Activated CD8-positive, alpha-beta T cell treated with anti-CD3 and anti-CD28 coated beads for 36 hours (primary cell): ENCODE measurements at regions not wholly inside any gene's neighbourhood (a gene's known extent, or its start where the extent isn't known, plus 50 kb on each side); places are given as distances from the start of the nearest gene placed in this dataset.

Source experiments
- ATAC-seq: fragments of 200-7000 bp; cut with Tn5 transposase; one replicate; pipeline ENCODE4 v1.10.0; 2021; ENCODE audit warnings: mild to moderate bottlenecking, moderate library complexity
- CTCF ChIA-PET: fragments of 350-600 bp; sonication (Branson Sonifier 250); formaldehyde crosslinking; loops from one replicate; lab custom pipeline; 2021; ENCODE audit warnings: antibody characterized with exemption; lab: Charles Lee
- POLR2A ChIA-PET: fragments of 350-600 bp; sonication (Branson Sonifier 250); formaldehyde crosslinking; loops from one replicate; lab custom pipeline; 2021; ENCODE audit warnings: antibody characterized with exemption; lab: Charles Lee
- DNase-seq: peaks from one replicate; pipeline ENCODE4 v3.0.0-alpha.2; 2020
- H3K27ac Mint-ChIP-seq: one replicate; pipeline ENCODE4 v1.8.0; 2021; ENCODE audit warnings: mild to moderate bottlenecking, mixed read lengths
- H3K27me3 Mint-ChIP-seq: one replicate; pipeline ENCODE4 v1.8.0; 2021; ENCODE audit warnings: mixed read lengths
- H3K36me3 Mint-ChIP-seq: one replicate; pipeline ENCODE4 v1.8.0; 2021; ENCODE audit warnings: low read depth, mixed read lengths
- H3K4me1 Mint-ChIP-seq: one replicate; pipeline ENCODE4 v1.8.0; 2021; ENCODE audit warnings: low read depth, mixed read lengths
- H3K4me3 Mint-ChIP-seq: one replicate; pipeline ENCODE4 v1.8.0; 2021; ENCODE audit warnings: mild to moderate bottlenecking, moderate library complexity, mixed read lengths
- H3K9me3 Mint-ChIP-seq: one replicate; pipeline ENCODE4 v1.8.0; 2021; ENCODE audit warnings: mixed read lengths
- CTCF ChIP-seq: fragments of 200-600 bp; IDR thresholded peaks from one replicate; pipeline ENCODE4 v1.8.0; 2022; ENCODE audit warnings: antibody characterized with exemption, mild to moderate bottlenecking
- intact Hi-C: fragments of 100-400 bp; cut with micrococcal nuclease; formaldehyde crosslinking; loops from one replicate; pipeline ENCODE4 v1.10.0; 2022

GRCh38 chr12:71027856-71028255, 107.3 kb upstream of the PTPRR start:
- Mint-ChIP-seq H3K27ac (no peak overlapping the region), H3K36me3 (no peaks in the 10 kb centered on the region), H3K27me3 (no peaks in the 10 kb centered on the region), H3K4me3 (no peak overlapping the region), H3K9me3 (no peaks in the 10 kb centered on the region), H3K4me1 (no peaks in the 10 kb centered on the region)
- no peak for ATAC-seq
- TF ChIP-seq CTCF: no peak
- intact Hi-C loops: no loop called here
- no peak for DNase-seq
- ChIA-PET POLR2A (no interaction called here), CTCF (no interaction called here)

- ATAC-seq: no peak
Measured at GRCh38 chr12:71024827-71025226, 104.3 kb upstream of the PTPRR start.

GRCh38 chr12:71024281-71024680, 103.7 kb upstream of the PTPRR start:
- ATAC-seq (no peak), DNase-seq (no peak)
- no peak overlapping the region for H3K4me3 Mint-ChIP-seq
- H3K36me3 Mint-ChIP-seq: no peaks in the 10 kb centered on the region
- ChIA-PET CTCF (no interaction called here), POLR2A (no interaction called here)
- H3K4me1 Mint-ChIP-seq: no peaks in the 10 kb centered on the region
- intact Hi-C loops: no loop called here
- no peaks in the 10 kb centered on the region for H3K9me3 Mint-ChIP-seq
- H3K27me3 Mint-ChIP-seq: no peaks in the 10 kb centered on the region
- no peak overlapping the region for H3K27ac Mint-ChIP-seq
- no peak for TF ChIP-seq CTCF

More at GRCh38 chr12:71024827-71025226, 104.3 kb upstream of the PTPRR start:
- Mint-ChIP-seq H3K4me1 (no peaks in the 10 kb centered on the region), H3K9me3 (no peaks in the 10 kb centered on the region), H3K27me3 (no peaks in the 10 kb centered on the region), H3K27ac (no peak overlapping the region), H3K4me3 (no peak overlapping the region), H3K36me3 (no peaks in the 10 kb centered on the region)
- POLR2A ChIA-PET: no interaction called here
- CTCF ChIA-PET: no interaction called here
- DNase-seq: no peak
- intact Hi-C loops: no loop called here
- TF ChIP-seq CTCF: no peak

GRCh38 chr12:71021491-71021890, 101.0 kb upstream of the PTPRR start:
- CTCF ChIA-PET: no interaction called here
- intact Hi-C loops: no loop called here
- POLR2A ChIA-PET: no interaction called here

GRCh38 chr12:71019282-71019831, 98.8 kb upstream of the PTPRR start:
- H3K4me1 Mint-ChIP-seq: no peaks in the 10 kb centered on the region
- peaks cover 2% of the 10 kb centered on the region for H3K9me3 Mint-ChIP-seq
- H3K4me3 Mint-ChIP-seq: no peak overlapping the region
- H3K36me3 Mint-ChIP-seq: no peaks in the 10 kb centered on the region
- no peaks in the 10 kb centered on the region for H3K27me3 Mint-ChIP-seq
- CTCF ChIA-PET: no interaction called here
- TF ChIP-seq CTCF: no peak
- H3K27ac Mint-ChIP-seq: no peak overlapping the region
- intact Hi-C loops: no loop called here
- ATAC-seq: no peak
- no peak for DNase-seq
- POLR2A ChIA-PET: no interaction called here

More at GRCh38 chr12:71021491-71021890, 101.0 kb upstream of the PTPRR start:
- H3K9me3 Mint-ChIP-seq: peaks cover 2% of the 10 kb centered on the region
- no peak for TF ChIP-seq CTCF
- DNase-seq (no peak), ATAC-seq (no peak)
- H3K4me1 Mint-ChIP-seq: no peaks in the 10 kb centered on the region
- H3K4me3 Mint-ChIP-seq: no peak overlapping the region
- no peak overlapping the region for H3K27ac Mint-ChIP-seq
- H3K36me3 Mint-ChIP-seq: no peaks in the 10 kb centered on the region
- no peaks in the 10 kb centered on the region for H3K27me3 Mint-ChIP-seq
